IPS-NIHi7 (cell line): ENCODE measurements at regions not wholly inside any gene's neighbourhood (a gene's known extent, or its start where the extent isn't known, plus 50 kb on each side); places are given as distances from the start of the nearest gene placed in this dataset.
"Not testable (repeated sequence)": the region's sequence is repeated elsewhere in the genome, so short reads cannot be mapped to it uniquely, and the experiment has no call there.

Experiments
- DNase-seq: peaks from one replicate; pipeline ENCODE4 v3.0.0; 2012; ENCODE audit warnings: mixed read lengths; ENCODE audit errors: extremely low spot score

- no peak for DNase-seq
Observed at GRCh38 chr6:74199215-74199915, 503.4 kb downstream of the CD109 start.

- DNase-seq: no peak
Observed at GRCh38 chr6:74197310-74197709, 501.3 kb downstream of the CD109 start.

GRCh38 chr6:74187811-74188210 is 491.8 kb downstream of the CD109 start:
- no peak for DNase-seq

- DNase-seq: no peak
Observed at GRCh38 chr6:74182992-74183391, 487.0 kb downstream of the CD109 start.

- DNase-seq: no peak
Observed at GRCh38 chr6:74181471-74181870, 485.5 kb downstream of the CD109 start.

GRCh38 chr6:74177506-74177905 is 481.5 kb downstream of the CD109 start:
- no peak for DNase-seq

- DNase-seq: not testable (repeated sequence)
Observed at GRCh38 chr6:74170550-74170949, 474.5 kb downstream of the CD109 start.

- no peak for DNase-seq
Observed at GRCh38 chr6:74170118-74170517, 474.1 kb downstream of the CD109 start.

GRCh38 chr6:74167976-74168375 is 472.0 kb downstream of the CD109 start:
- DNase-seq: no peak

- no peak for DNase-seq
Observed at GRCh38 chr6:74167511-74167910, 471.5 kb downstream of the CD109 start.

GRCh38 chr6:74166849-74167248 is 470.8 kb downstream of the CD109 start:
- DNase-seq: no peak

- DNase-seq: no peak
Observed at GRCh38 chr6:74161380-74161779, 465.4 kb downstream of the CD109 start.

GRCh38 chr6:74152096-74152675 is 456.2 kb downstream of the CD109 start:
- no peak for DNase-seq

- no peak for DNase-seq
Observed at GRCh38 chr6:74145931-74146330, 449.9 kb downstream of the CD109 start.

GRCh38 chr6:74137911-74138310 is 441.9 kb downstream of the CD109 start:
- DNase-seq: no peak

GRCh38 chr6:74134327-74134726 is 438.3 kb downstream of the CD109 start:
- no peak for DNase-seq

- no peak for DNase-seq
Observed at GRCh38 chr6:74133073-74133472, 437.1 kb downstream of the CD109 start.

- DNase-seq: no peak
Observed at GRCh38 chr6:74130641-74131040, 434.6 kb downstream of the CD109 start.

- no peak for DNase-seq
Observed at GRCh38 chr6:74128536-74128935, 432.5 kb downstream of the CD109 start.

GRCh38 chr6:74117113-74117512 is 421.1 kb downstream of the CD109 start:
- DNase-seq: no peak

GRCh38 chr6:74115674-74116073 is 419.7 kb downstream of the CD109 start:
- no peak for DNase-seq

GRCh38 chr6:74114428-74114827 is 418.4 kb downstream of the CD109 start:
- DNase-seq: no peak

GRCh38 chr6:74113901-74114300 is 417.9 kb downstream of the CD109 start:
- DNase-seq: no peak

GRCh38 chr6:74103417-74103816 is 407.4 kb downstream of the CD109 start:
- no peak for DNase-seq
